Endometrium (tissue), 2 donors: ENCODE measurements at regions not wholly inside any gene's neighbourhood (a gene's known extent, or its start where the extent isn't known, plus 50 kb on each side); places are given as distances from the start of the nearest gene placed in this dataset.
"Not testable (repeated sequence)": the region's sequence is repeated elsewhere in the genome, so short reads cannot be mapped to it uniquely, and the experiment has no call there.

Source experiments
- FAIRE-seq: peaks from 2 replicates; lab custom pipeline; 2012; peaks lifted over from hg19 to GRCh38; lab: Jason Lieb, UNC
- donor health status: control.
- donor health status: control.

DNA sequence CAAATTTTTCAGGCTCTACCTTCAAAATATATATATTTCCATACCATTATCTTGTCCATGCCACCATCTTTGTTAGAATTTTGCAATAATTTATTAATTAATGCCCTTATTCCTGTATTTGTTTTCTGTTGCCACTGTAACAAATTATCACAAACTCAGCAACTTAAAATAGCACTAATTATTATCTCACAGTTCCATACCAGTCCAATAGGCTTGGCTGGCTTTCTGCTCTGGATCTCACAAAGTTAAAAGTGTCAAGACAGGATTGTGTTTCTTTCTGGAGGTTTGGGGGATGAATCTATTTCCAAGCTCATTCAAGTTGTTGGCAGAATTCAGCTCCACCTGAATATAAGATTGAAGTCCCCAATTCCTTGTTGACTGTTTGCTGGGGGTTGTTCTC is 58.6 kb upstream of the SLC38A4 start:
- no peak for FAIRE-seq

DNA sequence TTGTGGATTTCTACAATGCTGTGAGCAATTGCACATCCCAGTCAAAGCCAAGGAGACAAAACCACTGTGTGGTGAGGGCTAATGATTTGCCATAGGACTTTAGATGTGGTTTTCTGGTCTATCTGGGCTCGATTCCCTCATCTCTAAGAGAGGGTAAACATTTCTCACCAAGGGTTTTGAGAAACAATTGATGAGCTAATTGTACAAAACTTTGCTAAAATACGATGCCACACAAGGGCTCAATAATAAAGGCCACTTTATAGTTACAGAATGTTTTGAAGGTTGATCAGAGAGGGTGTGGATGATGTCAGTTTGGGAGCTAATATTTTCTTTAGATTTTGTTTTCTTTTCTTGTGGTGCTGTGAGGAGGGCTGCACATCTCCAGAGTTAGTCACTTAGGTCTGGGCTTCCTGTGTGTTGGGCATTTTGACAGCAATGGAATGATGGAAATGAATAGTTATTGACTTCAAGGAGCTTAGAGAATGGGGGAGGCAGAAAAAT is 60.8 kb upstream of the SLC38A4 start:
- no peak for FAIRE-seq

DNA sequence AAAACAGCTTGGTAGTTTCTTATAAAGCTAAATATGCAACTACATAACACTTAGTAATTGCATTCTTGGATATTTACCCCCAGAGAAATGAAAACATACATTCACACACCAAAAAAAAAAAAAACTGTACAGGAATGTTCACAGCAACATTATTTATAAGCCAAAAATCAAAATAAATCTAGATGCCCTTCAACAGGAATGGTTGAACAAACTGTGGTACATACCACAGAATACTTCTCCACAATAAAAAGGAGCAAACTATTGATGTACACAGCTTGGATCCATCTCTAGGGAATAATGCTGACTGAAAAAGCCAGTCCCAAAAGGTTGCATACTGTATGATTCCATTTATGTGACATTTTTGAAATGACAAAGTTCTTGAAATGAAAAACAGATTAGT is 62.1 kb upstream of the SLC38A4 start:
- FAIRE-seq = no peak

DNA sequence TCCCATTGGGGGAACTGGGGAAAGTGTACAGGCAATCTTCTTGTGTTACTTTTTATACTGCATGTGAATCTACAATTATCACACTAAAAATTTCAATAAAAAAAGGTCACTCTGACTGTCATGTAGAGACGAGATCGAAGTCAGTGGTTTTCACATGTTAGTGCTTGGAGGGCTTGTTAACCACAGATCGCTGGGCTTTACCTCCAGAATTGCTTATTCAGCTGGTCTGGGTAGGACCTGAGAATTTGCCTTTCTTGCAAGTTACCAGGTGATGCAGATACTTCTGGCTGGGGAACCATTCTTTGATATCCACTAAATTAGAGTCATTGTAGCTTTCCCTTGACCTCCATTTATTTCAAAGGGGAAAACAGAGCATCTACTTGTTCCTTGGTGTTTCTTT is 62.8 kb upstream of the SLC38A4 start:
- FAIRE-seq = no peak

DNA sequence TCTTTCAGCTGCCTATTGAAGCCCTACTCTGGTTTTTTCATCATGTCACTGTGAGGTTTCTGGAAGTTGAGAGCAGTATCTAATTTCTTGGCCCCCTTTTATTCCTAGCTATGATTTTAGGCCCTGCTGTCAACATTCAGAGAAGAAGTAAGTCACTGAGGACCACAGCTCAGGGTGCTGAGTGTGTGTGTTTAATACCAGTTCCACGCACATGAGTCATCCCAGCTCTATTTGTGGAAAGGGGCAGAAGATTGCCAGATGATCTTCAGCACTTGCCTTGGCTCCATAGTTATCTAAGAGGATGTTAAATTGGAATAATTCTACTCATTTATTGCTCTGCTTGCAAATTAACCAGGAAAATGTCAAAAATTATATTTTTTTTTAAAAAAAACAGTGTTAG is 65.5 kb upstream of the SLC38A4 start:
- no peak for FAIRE-seq

DNA sequence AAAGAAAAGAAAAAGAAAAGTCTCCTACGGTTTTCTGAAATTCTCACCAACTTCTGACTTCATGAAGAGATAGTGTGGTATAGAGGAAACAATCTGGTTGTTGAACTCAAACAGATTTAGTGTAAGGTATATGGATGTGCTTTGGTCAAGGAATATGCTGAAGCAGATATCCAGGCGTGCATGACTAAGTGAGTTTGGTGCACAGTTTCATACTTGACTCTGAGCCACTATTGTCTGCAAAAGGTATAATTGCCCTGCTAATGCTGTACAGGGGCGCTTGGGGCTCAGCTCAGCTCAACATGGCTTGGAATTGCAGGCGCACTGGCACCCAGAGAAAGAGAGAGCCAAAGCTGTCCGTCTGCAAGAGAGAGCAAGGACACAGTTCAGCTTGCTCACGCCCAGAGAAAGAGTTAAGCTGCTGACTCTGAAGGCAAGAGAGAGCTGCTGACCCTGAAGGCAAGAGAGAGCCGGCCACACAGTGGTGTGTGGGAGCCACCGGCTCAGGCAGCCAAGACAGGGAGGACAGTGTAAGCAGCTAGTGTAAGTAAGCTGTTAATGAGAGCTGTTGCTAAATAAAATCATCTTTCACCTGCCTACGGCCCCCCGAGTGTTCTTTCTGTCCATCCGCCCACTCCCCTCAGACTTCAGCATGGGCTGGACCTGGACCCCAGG is 66.4 kb upstream of the SLC38A4 start:
- no peak for FAIRE-seq

DNA sequence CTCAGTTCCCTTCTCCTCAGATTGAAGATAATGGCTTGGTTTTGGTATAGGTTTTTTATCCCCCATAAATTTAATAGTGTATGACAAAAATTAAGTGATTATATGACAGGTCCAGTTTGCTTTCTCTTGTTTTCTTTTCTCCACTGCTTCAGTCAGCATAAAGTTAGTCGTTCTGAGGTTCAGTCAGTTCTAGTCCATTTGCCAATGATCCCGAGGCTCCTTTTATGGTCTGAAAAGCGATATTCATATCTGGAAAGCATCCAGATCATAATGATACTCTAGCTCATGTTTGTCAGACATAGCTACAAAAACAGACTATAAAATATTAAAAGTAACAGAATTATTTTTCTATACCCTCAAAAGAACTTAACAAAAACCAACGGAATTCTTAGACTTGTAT is 67.1 kb upstream of the SLC38A4 start:
- FAIRE-seq = no peak

DNA sequence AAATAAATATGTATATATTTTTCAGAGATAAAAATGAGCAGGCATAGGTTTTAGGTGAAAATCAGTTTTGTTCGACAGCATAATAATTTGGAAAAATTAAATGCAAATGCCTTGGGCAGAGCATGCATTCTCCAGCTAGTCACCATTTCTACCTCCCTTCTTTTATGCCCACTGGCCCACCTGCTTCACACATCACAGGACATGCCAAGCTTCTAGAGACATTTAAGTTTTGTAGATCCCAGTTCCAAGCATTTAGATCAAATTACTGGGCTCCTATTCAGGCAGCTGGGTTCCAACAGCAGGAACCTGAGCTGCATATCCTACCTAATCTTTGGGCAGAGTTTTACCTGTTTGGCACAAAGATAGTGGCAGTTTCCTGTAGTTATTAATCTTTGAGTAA is 67.6 kb upstream of the SLC38A4 start:
- no peak for FAIRE-seq

DNA sequence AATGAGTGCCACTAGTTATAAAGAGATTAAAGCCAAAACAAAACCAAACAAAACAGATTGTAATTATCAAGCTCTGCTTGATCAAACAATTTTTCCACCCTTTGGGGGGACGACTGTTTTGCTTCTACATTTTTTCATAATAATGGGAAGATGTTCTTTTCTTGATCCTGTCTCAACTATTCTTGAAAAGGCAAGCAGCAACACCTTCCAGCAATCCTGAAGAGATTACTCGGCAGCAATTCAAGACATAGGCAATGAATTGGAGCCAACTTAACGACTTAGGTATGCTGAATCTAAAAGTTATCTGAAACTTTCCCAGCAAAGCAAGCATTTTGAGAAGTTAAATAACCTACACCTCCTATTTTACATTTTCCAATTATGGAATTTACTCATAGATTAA is 69.9 kb upstream of the SLC38A4 start:
- no peak for FAIRE-seq

DNA sequence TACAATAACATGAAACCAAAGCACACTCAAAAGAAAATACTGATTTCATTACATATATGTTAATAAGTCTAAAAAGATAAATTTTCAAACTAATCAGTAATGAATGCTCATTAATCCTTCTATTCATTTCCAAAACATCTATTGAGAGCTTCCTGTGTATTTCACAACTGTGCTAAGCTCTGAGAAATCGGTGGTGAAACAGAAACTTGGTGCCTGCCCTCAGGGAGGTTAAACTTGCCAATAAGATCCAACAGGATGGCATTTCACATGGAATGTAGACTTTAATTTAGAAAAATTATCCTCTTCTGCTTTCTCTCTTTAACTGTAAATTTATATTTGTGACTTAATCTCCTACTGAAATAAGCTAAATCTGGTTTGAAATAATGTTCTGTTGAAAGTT is 70.9 kb upstream of the SLC38A4 start:
- FAIRE-seq = no peak

DNA sequence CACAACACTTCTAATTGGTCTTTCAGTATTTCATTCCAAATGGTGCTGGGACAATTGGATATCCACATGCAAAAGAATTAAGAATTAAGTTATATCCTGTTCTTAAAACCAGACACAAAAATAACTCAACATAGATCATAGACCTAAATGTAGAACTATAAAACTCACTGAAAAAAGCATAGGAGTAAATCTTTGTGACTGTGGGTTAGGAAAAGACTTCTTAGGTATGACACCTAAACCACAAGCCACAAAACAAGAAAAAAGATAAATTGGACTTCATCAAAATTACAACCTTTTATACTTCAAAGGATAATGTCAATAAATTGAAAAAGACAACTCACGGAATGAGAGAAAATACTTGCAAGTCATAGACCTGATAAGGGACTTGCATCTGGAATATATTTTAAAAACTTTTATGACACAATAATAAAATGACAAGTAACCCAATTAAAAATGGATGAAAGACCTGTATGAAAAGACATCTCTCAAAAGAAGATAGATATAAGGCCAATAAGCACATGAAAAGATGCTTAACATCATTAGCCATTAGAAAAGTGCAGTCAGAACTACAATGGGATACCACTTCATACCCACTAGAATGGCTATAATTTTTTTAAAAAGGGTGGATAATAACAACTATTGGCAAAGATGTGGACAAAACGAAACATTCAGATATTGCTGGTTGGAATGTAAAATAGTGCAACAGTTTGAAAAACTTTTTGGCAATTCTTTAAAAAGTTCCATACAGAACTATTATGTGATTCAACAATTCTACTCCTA is 72.5 kb upstream of the SLC38A4 start:
- FAIRE-seq = no peak

DNA sequence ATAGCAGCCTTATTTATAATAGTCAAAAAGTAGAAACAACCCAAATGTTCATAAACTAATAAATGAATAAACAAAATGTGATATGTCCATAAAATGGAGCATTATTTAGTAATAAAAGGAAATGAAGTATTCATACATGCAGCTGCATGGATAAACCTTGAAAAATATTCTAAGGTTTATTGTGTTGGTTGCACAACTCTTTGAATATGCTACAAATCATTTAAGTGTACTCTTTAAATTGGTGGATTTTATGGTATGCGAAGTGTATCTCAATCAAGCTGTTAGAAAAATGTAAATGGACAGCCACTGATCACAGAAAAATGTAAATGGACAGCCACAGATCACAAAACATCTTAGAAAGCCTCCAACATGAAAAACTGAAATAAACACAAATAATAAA is 73.2 kb upstream of the SLC38A4 start:
- no peak for FAIRE-seq

DNA sequence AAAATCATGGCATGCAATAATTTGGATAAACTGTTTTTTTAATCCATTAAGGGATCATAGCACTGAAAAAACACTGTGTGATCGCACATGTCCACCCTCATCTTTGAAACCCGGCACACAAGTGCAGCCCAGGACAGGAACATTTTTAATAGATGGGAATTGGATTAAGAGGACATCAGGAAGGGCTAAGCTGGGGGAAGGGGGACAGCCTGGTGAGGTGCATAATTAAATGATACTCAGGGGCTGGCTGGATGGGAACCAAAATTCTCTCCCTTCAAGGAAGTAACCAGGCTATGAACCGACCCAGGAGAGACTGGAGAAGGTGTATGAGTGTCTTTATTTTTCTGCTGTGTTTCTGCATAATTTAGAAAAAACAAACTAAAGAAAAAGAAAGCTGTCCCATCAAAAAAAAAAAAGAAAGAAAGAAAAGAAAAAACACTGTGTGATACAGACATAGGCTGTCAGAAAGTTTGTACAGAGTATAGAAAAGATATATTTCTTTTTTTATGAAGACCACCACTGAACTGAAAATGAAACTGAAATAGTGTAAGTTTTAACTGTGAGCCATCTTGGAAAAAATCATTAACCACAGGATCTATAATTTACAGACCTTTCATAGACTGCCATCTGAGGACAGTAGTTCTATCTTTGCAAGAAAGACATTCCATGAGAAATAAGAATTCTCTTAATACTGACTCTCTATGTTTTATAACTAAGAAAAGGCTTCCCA is 75.1 kb upstream of the SLC38A4 start:
- FAIRE-seq = no peak

DNA sequence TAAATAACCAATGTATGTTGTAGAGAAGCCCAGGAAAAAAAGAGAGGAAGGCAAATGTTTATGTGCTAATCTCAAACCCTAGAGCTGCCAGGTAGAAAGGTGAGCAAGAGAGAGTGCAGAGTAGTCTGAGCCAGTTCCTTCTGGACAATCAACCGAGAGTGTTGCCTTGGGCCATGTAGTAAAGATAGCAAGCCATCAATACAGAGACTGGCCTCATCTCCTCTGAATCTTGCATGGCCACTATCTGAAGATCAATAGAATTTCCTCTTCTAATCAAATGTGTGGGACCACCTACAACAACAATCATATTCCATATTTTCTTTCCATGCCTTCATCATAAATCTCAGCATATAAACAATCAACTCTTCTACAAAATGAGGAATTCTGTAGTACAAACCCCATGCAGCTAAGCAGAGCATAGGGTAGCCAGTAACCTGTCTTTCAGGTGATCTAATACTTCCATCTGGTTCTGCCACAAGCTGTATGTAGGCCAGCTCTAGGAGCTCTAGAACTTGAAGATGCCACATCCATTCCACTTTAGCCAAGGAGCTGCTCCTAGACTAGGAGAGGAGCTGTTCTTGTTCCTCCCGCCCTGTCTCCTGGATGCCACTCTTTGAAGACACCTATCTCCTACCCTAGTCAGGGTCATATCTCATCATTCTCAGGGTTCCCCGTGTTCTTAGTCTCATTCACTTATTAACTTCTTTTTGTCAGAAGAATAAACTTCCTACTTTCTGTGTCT is 75.8 kb upstream of the SLC38A4 start:
- FAIRE-seq = no peak

DNA sequence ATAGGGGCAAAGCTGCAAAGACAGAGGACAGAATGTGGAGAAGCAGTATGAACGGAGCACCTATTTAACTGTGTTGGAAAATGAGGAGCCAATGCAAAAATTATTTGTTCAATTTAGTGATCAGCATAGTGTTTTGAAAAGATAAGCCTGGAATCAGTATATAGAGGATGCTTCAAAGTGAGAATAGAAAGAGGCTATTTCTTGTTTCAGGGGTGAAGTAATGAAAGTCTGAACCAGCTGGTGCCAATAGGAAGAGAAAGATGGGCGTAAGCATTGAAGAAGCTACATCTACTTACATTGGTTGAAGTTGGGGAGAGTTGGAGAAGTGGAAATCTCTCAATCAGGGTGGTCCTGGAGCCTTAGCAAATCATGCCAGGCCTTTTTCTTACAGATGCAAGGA is 77.3 kb upstream of the SLC38A4 start:
- FAIRE-seq = no peak

DNA sequence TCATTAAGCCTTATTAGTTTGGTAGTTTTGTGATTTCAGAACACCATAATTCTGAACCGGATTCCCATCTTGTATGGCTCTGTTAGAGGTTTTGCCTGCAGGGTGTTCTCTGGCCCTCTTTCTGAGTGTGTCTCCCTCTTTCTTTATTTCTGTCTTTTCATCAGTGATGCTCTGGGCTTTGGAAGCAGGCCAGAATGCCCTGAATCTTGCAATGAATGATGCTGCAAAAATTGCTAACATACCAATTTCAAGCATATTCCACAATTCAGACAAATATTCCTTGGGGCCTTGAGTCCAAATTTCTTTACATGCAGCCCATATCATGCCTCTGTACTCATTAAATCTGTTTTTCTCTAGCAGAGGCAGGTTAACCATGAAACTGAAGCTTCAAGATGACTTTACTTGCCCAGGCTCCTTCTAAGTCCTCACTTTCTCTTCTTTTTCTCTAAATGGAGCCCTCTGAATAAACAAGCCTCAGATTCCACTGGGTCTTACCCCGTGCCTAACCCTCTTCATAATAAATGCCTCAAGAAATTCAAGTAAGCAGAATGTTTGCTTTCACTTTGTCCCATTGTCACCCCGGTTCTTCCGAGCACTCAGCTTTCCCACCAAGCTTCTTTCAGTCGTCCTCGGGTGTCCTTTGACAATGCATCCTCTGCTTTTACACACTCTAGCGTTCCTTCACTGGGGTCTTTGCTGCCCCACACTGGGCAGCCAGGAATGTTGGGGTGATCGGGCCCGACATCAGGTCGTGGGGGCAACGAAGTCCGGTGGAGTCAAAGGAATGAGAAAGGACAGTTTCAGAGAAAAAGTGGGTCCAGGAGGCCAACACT is 78.8 kb upstream of the SLC38A4 start:
- no peak for FAIRE-seq

DNA sequence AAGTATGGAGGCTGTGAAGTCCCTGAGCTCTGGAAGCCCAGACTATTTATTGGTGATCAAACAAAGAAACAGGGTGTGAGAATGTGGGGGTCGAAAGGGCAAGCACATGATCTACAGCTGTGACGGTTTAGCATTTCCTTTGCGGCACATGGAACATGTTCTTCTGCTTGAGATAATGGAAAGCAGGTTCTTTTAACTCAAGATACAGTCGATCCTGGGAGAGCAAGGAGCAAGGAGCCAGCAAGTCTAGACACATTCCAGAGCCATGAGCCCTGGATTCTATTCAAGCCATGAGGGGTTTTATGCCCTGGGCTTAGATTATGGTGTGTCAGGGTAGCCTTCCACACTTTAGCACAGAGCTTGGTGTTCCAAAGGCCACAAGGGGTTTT is 79.4 kb upstream of the SLC38A4 start:
- not testable (repeated sequence) for FAIRE-seq

DNA sequence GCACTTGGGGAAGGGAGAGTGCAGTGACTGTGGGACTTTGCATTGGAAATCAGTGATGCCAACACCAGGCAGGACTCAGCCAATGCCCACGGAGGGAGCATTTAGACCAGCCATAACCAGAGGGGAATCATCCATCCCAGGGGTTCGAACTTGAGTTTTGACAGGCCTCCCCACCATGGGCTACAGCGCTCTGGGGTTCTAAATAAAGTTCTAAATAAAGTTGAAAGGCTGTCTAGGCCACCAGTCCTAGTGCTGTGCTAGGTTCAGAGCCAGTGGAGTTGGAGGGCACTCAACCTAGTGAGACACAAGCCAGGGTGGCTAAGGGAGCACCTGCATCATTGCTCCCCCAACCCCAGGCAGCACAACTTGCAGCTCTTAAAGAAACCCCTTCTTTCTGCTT is 82.0 kb upstream of the SLC38A4 start:
- no peak for FAIRE-seq

DNA sequence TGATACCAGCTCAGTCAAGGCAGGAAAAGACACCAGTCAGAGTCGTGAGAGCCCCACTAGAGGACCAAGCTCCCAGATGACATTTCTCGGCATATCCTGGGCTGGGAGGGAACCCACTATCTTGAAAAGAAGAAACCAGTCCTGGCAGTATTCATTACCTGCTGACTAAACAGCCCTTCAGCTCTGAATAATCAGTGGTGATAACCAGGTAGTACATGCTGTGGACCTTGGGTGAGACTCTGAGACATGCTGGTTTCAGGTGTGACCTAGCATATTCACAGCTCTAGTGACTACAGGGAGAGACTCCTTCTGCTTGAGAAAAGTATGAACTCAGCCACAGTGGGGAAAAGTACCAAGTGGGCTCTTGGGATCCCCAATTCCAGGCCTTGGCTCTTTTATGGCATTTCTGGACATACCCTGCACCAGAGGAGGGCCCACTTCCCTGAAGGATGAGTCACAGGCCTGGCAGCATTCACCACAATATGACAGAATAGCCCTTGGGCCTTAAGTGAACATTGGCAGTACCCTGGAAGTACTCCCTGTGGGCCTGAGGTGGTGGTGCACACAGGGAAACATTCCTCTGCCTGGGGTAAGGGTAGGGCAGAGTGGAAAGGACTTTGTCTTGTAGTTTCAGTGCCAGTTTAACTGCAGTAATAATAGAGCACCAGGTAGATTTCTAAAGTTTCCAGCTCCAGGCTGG is 82.6 kb upstream of the SLC38A4 start:
- no peak for FAIRE-seq

DNA sequence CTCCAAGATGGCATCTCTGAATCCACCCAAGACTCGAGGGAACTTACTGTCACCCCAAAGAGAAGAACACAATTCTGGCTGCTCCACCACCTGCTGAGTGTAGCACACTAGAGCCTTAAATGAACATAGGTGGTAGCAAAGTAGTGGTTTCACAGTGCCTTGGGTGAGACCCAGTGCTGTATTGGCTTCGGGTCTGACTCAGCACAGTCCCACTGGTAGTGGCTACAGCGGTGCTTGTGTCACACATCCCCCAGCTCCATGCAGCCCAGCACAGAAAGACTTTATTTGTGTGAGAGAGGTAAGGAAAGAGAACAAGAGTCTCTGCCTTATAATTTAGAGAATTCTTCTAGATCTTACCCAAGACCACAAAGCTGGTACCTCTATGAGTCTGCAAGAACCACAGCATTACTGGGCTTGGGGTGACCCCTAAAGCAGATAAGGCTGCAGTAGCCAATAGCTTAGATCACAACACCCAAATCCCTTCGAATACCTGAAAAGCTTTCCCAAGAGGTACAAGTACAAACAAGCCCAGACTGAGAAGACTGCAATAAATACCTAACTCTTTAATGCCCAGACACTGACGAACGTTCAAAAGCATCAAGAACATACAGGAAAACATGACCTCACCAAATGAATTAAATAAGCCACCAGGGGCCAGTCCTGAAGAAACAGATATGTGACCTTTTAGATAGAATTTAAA is 83.3 kb upstream of the SLC38A4 start:
- FAIRE-seq = no peak
